Astrocyte (in vitro differentiated cells and primary cell): ENCODE measurements at regions not wholly inside any gene's neighbourhood (a gene's known extent, or its start where the extent isn't known, plus 50 kb on each side); places are given as distances from the start of the nearest gene placed in this dataset.
A peak's percentile ranks its signal among the peaks of the same experiment; 100 is the strongest.

ENCODE experiments used
- DNase-seq: peaks from one replicate; pipeline ENCODE4 v3.0.0-alpha.2; 2010; ENCODE audit warnings: low read depth
- FAIRE-seq: peaks from 2 replicates; lab custom pipeline; 2011; peaks lifted over from hg19 to GRCh38; lab: Jason Lieb, UNC
- H2AFZ ChIP-seq: 2 replicates; pipeline ENCODE4 v1.6.0; 2012; ENCODE audit warnings: low read depth, low read length, inconsistent platforms
- H3K27ac ChIP-seq: 2 replicates; pipeline ENCODE4 v1.5.1; 2011; ENCODE audit warnings: low read depth, low read length, inconsistent platforms
- H3K27me3 ChIP-seq: 2 replicates; pipeline ENCODE4 v1.6.0; 2011; ENCODE audit warnings: low read length, inconsistent platforms; ENCODE audit not compliant: insufficient read depth
- H3K36me3 ChIP-seq: 2 replicates; pipeline ENCODE4 v1.5.1; 2011; ENCODE audit warnings: low read length, inconsistent platforms; ENCODE audit not compliant: insufficient read depth
- H3K4me1 ChIP-seq: 2 replicates; pipeline ENCODE4 v1.5.1; 2011; ENCODE audit warnings: low read length, inconsistent platforms; ENCODE audit not compliant: insufficient read depth
- H3K4me2 ChIP-seq: 2 replicates; pipeline ENCODE4 v1.6.0; 2012; ENCODE audit warnings: low read length, inconsistent platforms
- H3K4me3 ChIP-seq: 2 replicates; pipeline ENCODE4 v1.5.1; 2011; ENCODE audit warnings: low read depth, mild to moderate bottlenecking, low read length, inconsistent platforms; ENCODE audit not compliant: insufficient read depth
- H3K79me2 ChIP-seq: 2 replicates; pipeline ENCODE4 v1.6.0; 2012; ENCODE audit warnings: mild to moderate bottlenecking, low read length, inconsistent platforms; ENCODE audit not compliant: insufficient read depth
- H3K9ac ChIP-seq: 2 replicates; pipeline ENCODE4 v1.6.0; 2012; ENCODE audit warnings: mild to moderate bottlenecking, low read length, inconsistent platforms
- H3K9me3 ChIP-seq: 2 replicates; pipeline ENCODE4 v1.5.1; 2012; ENCODE audit warnings: low read depth, mild to moderate bottlenecking, low read length, inconsistent platforms; ENCODE audit not compliant: insufficient read depth
- H4K20me1 ChIP-seq: 2 replicates; pipeline ENCODE4 v1.6.0; 2012; ENCODE audit warnings: low read length, inconsistent platforms; ENCODE audit not compliant: insufficient read depth
- H3K27ac Mint-ChIP-seq: one replicate; pipeline ENCODE4 v1.8.0; 2021; ENCODE audit warnings: mild to moderate bottlenecking, mixed read lengths; ENCODE audit not compliant: unreplicated experiment
- H3K27me3 Mint-ChIP-seq: one replicate; pipeline ENCODE4 v1.8.0; 2021; ENCODE audit warnings: low read depth, mixed read lengths; ENCODE audit not compliant: unreplicated experiment
- H3K36me3 Mint-ChIP-seq: one replicate; pipeline ENCODE4 v1.8.0; 2021; ENCODE audit warnings: low read depth, mixed read lengths; ENCODE audit not compliant: unreplicated experiment
- H3K4me1 Mint-ChIP-seq: one replicate; pipeline ENCODE4 v1.8.0; 2021; ENCODE audit warnings: low read depth, mixed read lengths; ENCODE audit not compliant: unreplicated experiment
- H3K4me3 Mint-ChIP-seq: one replicate; pipeline ENCODE4 v1.8.0; 2021; ENCODE audit warnings: mild to moderate bottlenecking, moderate library complexity, mixed read lengths; ENCODE audit not compliant: unreplicated experiment
- H3K9me3 Mint-ChIP-seq: one replicate; pipeline ENCODE4 v1.8.0; 2021; ENCODE audit warnings: mild to moderate bottlenecking, mixed read lengths; ENCODE audit not compliant: unreplicated experiment
- EZH2 ChIP-seq: IDR thresholded peaks from 2 replicates; pipeline ENCODE4 v1.6.1; 2012; ENCODE audit warnings: mild to moderate bottlenecking, low read length, inconsistent platforms; ENCODE audit not compliant: insufficient read depth
- TF ChIP-seq, protein P1 (sequence below): IDR thresholded peaks from 2 replicates; pipeline ENCODE4 v1.5.1; 2011; ENCODE audit warnings: low read depth, mild to moderate bottlenecking, inconsistent platforms, low read length, moderate library complexity; ENCODE audit not compliant: insufficient read depth

DNA sequence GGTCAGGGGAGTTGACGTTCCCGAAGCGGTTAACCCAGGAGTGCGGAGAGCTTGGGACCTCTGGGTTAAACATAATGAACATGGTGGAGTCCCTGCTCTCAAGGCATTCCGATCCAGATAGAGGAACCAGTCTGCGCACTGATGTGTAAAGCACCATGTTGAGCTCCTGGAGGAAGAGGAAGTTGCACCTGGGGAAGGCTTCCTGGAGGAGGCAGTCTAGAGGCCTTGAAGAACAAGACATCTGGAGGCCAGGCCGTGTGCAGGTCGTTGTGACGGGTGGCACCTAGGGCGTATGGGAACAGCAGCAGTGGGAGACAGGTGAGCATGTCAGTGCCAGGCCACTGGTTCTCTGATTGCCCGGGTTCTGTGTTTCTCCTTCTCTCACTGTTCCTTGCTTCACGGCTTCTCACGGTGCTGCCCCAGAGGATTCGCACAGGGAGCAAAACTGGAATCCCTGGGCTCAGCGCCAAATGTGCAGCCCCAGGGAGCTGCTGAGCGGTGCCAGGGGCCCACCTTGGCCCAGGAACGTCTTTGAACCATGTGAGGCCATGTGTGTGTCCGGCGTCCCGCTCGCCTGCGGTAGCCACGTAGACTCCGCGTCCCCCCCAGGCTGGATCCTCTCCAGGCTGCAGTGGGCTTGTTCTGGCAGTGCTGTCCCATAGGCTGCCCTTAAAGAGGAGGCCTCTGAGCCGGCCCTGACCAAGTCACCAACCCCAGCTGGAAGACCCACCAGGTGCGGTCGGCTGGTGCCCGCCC, 122.9 kb upstream of the GALNT2 start:
- Histone ChIP-seq H2AFZ (no peak overlapping the region), H4K20me1 (no peaks in the 10 kb centered on the region), H3K4me2 (no peak overlapping the region), H3K36me3 (no peaks in the 10 kb centered on the region), H3K79me2 (no peaks in the 10 kb centered on the region), H3K9me3 (no peaks in the 10 kb centered on the region), H3K27me3 (no peaks in the 10 kb centered on the region), H3K27ac (no peak overlapping the region), H3K4me1 (peaks cover 4% of the 10 kb centered on the region), H3K4me3 (no peak overlapping the region), H3K9ac (no peak overlapping the region)
- Mint-ChIP-seq H3K27me3 (peaks cover 13% of the 10 kb centered on the region), H3K4me3 (no peak overlapping the region), H3K36me3 (no peaks in the 10 kb centered on the region), H3K4me1 (peaks cover 29% of the 10 kb centered on the region), H3K9me3 (peaks cover 2% of the 10 kb centered on the region), H3K27ac (no peak overlapping the region)
- DNase-seq (no peak), FAIRE-seq (no peak)
- no peak for TF ChIP-seq EZH2
- TF ChIP-seq, protein P1, sequence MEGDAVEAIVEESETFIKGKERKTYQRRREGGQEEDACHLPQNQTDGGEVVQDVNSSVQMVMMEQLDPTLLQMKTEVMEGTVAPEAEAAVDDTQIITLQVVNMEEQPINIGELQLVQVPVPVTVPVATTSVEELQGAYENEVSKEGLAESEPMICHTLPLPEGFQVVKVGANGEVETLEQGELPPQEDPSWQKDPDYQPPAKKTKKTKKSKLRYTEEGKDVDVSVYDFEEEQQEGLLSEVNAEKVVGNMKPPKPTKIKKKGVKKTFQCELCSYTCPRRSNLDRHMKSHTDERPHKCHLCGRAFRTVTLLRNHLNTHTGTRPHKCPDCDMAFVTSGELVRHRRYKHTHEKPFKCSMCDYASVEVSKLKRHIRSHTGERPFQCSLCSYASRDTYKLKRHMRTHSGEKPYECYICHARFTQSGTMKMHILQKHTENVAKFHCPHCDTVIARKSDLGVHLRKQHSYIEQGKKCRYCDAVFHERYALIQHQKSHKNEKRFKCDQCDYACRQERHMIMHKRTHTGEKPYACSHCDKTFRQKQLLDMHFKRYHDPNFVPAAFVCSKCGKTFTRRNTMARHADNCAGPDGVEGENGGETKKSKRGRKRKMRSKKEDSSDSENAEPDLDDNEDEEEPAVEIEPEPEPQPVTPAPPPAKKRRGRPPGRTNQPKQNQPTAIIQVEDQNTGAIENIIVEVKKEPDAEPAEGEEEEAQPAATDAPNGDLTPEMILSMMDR, result no peak

DNA sequence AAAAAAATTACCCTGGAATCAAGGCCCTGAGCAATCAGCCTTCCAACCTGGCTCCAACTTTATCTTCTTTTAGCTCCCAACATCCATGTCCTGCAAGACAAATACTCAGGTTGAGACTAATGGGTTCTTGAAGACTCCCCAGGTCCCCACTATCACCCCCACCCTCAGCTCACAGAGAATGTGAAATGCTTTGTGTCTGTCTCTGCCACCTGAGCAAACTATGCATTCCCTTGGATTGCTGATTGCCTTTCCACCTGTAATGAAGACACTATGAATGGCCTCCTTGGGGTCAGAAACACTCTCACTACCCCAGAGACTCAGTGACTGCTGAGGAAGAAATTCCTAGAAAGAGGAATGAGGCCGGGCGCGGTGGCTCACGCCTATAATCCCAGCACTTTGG, 121.2 kb upstream of the GALNT2 start:
- Histone ChIP-seq H3K27ac (no peak overlapping the region), H3K4me3 (no peak overlapping the region), H3K9ac (no peak overlapping the region), H3K79me2 (no peaks in the 10 kb centered on the region), H3K4me2 (no peak overlapping the region), H3K4me1 (no peaks in the 10 kb centered on the region), H3K27me3 (no peaks in the 10 kb centered on the region), H3K9me3 (no peaks in the 10 kb centered on the region), H4K20me1 (no peaks in the 10 kb centered on the region), H3K36me3 (no peaks in the 10 kb centered on the region), H2AFZ (no peak overlapping the region)
- no peaks in the 10 kb centered on the region for H3K36me3 Mint-ChIP-seq
- H3K4me3 Mint-ChIP-seq, result no peak overlapping the region
- TF ChIP-seq, protein P1, result no peak
- TF ChIP-seq EZH2, result no peak
- no peak for DNase-seq
- H3K27me3 Mint-ChIP-seq, result peaks cover 9% of the 10 kb centered on the region
- no peak for FAIRE-seq
- peaks cover 2% of the 10 kb centered on the region for H3K9me3 Mint-ChIP-seq
- H3K4me1 Mint-ChIP-seq, result peaks cover 18% of the 10 kb centered on the region
- no peak overlapping the region for H3K27ac Mint-ChIP-seq

DNA sequence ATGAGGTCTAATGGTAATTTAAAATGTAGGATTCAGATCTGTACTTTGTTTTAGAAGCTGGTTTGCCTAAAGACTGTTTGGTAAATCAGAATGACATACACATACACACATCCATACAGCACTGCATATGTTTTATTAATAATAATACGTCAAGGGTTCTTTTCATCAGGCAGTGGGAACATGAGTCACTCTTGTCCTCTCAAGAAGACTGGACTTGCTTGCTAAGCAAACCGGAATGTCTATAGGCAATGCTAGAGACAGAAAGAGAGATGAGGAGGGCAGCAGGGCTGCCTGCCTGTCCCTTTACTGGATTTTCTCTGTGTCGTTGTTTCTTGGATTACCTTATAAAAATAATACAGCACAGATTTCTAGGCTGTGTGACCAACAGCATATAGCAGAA, 119.1 kb upstream of the GALNT2 start:
- peaks cover 20% of the 10 kb centered on the region for H3K4me1 Mint-ChIP-seq
- H4K20me1 ChIP-seq, result no peaks in the 10 kb centered on the region

More for the DNA sequence above, 119.1 kb upstream of the GALNT2 start:
- no peak for TF ChIP-seq EZH2
- TF ChIP-seq, protein P1, result no peak
- H3K36me3 Mint-ChIP-seq, result no peaks in the 10 kb centered on the region
- H3K4me3 ChIP-seq, result no peak overlapping the region
- peaks cover 9% of the 10 kb centered on the region for H3K27me3 Mint-ChIP-seq
- no peak overlapping the region for H3K4me3 Mint-ChIP-seq
- H3K4me1 ChIP-seq, result no peaks in the 10 kb centered on the region
- peak overlapping the region; percentile 66 for H3K27ac Mint-ChIP-seq
- H3K27me3 ChIP-seq, result no peaks in the 10 kb centered on the region
- H2AFZ ChIP-seq, result no peak overlapping the region
- no peaks in the 10 kb centered on the region for H3K9me3 ChIP-seq
- H3K9ac ChIP-seq, result no peak overlapping the region
- no peak overlapping the region for H3K27ac ChIP-seq
- no peak overlapping the region for H3K4me2 ChIP-seq
- peaks cover 2% of the 10 kb centered on the region for H3K9me3 Mint-ChIP-seq
- FAIRE-seq (no peak), DNase-seq (no peak)
- H3K36me3 ChIP-seq, result no peaks in the 10 kb centered on the region
- H3K79me2 ChIP-seq, result no peaks in the 10 kb centered on the region
